Mucosa of descending colon (tissue), 3 donors: ENCODE measurements at regions not wholly inside any gene's neighbourhood (a gene's known extent, or its start where the extent isn't known, plus 50 kb on each side); places are given as distances from the start of the nearest gene placed in this dataset.
A peak's percentile ranks its signal among the peaks of the same experiment; 100 is the strongest.
"Not testable (repeated sequence)": the region's sequence is repeated elsewhere in the genome, so short reads cannot be mapped to it uniquely, and the experiment has no call there.

Source experiments
- ATAC-seq: fragments of 200-7000 bp; cut with Tn5 transposase; one replicate; pipeline ENCODE4 v1.9.1; 2020; ENCODE audit warnings: mild to moderate bottlenecking, moderate library complexity
- DNase-seq, 3 donors: peaks; one replicate each; pipeline ENCODE4 v3.0.0-alpha.2; 2020
- H3K36me3 ChIP-seq: fragments of 200-600 bp; one replicate; pipeline ENCODE4 v1.8.0; 2021; ENCODE audit warnings: low read depth, mild to moderate bottlenecking
- H3K4me1 ChIP-seq: fragments of 200-600 bp; one replicate; pipeline ENCODE4 v1.8.0; 2021; ENCODE audit warnings: low read depth, mild to moderate bottlenecking
- H3K4me3 ChIP-seq: fragments of 200-600 bp; one replicate; pipeline ENCODE4 v1.8.0; 2021; ENCODE audit warnings: mild to moderate bottlenecking
- H3K9me3 ChIP-seq: fragments of 200-600 bp; one replicate; pipeline ENCODE4 v1.8.0; 2021; ENCODE audit warnings: mild to moderate bottlenecking
- CTCF ChIP-seq: fragments of 200-600 bp; IDR thresholded peaks from one replicate; pipeline ENCODE4 v1.8.0; 2022; ENCODE audit warnings: antibody characterized with exemption, mild to moderate bottlenecking
- intact Hi-C, 2 donors: fragments of 100-400 bp; cut with DNase I in 1 of 2; cut with micrococcal nuclease in 1 of 2; formaldehyde crosslinking; loops; one replicate each; pipeline versions ENCODE4 v1.11.0 to v1.11.1; 2022; cut with DNase I, micrococcal nuclease
- donor health status: DM: no; HTN: no; CAD: no; lungs with moderate emphysema.
- donor health status: DM: no; HTN: no; CAD: no.
- donor health status: DM: no; HTN: yes; CAD: no.

GRCh38 chr7:114343949-114344708, 70.5 kb upstream of the FOXP2 start:
- ATAC-seq (peak; percentile 67), DNase-seq (no peak)
- H3K4me3 ChIP-seq = no peak overlapping the region
- TF ChIP-seq CTCF = no peak
- no peaks in the 10 kb centered on the region for H3K36me3 ChIP-seq
- peaks cover 5% of the 10 kb centered on the region for H3K4me1 ChIP-seq
- H3K9me3 ChIP-seq = no peaks in the 10 kb centered on the region
- intact Hi-C loops = no loop called here

GRCh38 chr7:114342431-114343179, 72.0 kb upstream of the FOXP2 start:
- peaks cover 5% of the 10 kb centered on the region for H3K4me1 ChIP-seq
- H3K9me3 ChIP-seq = no peaks in the 10 kb centered on the region
- DNase-seq = no peak
- no peak overlapping the region for H3K4me3 ChIP-seq
- no peak for TF ChIP-seq CTCF
- ATAC-seq = no peak
- no peaks in the 10 kb centered on the region for H3K36me3 ChIP-seq
- intact Hi-C loops = no loop called here

GRCh38 chr7:114341648-114342047, 73.0 kb upstream of the FOXP2 start:
- H3K9me3 ChIP-seq = no peaks in the 10 kb centered on the region
- peaks cover 5% of the 10 kb centered on the region for H3K4me1 ChIP-seq
- intact Hi-C loops = no loop called here
- no peak for DNase-seq
- no peaks in the 10 kb centered on the region for H3K36me3 ChIP-seq
- no peak overlapping the region for H3K4me3 ChIP-seq
- no peak for TF ChIP-seq CTCF
- peak; percentile 59 for ATAC-seq

GRCh38 chr7:114334989-114335388, 79.6 kb upstream of the FOXP2 start:
- Histone ChIP-seq H3K9me3 (no peaks in the 10 kb centered on the region), H3K4me1 (no peaks in the 10 kb centered on the region), H3K4me3 (no peak overlapping the region), H3K36me3 (no peaks in the 10 kb centered on the region)
- ATAC-seq (no peak), DNase-seq (no peak)
- intact Hi-C loops = no loop called here
- TF ChIP-seq CTCF = no peak

- not testable (repeated sequence) for DNase-seq, H3K36me3 ChIP-seq
These were observed 85.2 kb upstream of the FOXP2 start for GRCh38 chr7:114329458-114329857.

GRCh38 chr7:114317450-114318098, 97.0 kb upstream of the FOXP2 start:
- ATAC-seq = no peak
- no peak for TF ChIP-seq CTCF
- DNase-seq = no peak
- intact Hi-C loops = no loop called here
- Histone ChIP-seq H3K4me1 (no peaks in the 10 kb centered on the region), H3K36me3 (no peaks in the 10 kb centered on the region), H3K4me3 (no peak overlapping the region), H3K9me3 (no peaks in the 10 kb centered on the region)

More at GRCh38 chr7:114329458-114329857, 85.2 kb upstream of the FOXP2 start:
- ATAC-seq, intact Hi-C loops, H3K9me3 ChIP-seq, H3K4me3 ChIP-seq, H3K4me1 ChIP-seq: not testable (repeated sequence)
